DMS53 treated with DMSO at 0.1 percent for 48 hours (cell line): ENCODE measurements at regions not wholly inside any gene's neighbourhood (a gene's known extent, or its start where the extent isn't known, plus 50 kb on each side); places are given as distances from the start of the nearest gene placed in this dataset.
"Not testable (repeated sequence)": the region's sequence is repeated elsewhere in the genome, so short reads cannot be mapped to it uniquely, and the experiment has no call there.

Source experiments
- DNase-seq: peaks from one replicate; lab custom pipeline; 2025; ENCODE audit not compliant: unreplicated experiment; lab: John Stamatoyannopoulos, UW

DNA sequence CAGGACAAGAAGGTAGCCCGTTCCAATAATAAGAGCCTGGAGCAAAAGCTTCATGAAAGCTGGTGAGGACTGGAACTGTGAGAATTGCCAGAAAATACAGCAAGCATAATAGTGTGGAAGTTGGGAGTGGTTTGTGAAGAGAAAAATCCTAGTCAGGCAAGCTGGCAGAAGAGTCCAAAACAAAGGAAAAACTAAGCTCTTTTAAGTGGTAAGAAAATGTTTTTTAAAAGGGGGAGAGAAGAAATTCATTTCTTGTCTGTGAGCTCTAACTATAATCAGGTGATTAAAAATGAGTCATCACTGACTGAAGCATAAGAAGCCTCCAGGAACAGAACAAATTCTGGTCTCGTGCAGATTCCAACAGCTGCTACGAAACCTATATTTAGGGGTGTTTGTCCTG lies 102.6 kb downstream of the CAAP1 start:
- no peak for DNase-seq

DNA sequence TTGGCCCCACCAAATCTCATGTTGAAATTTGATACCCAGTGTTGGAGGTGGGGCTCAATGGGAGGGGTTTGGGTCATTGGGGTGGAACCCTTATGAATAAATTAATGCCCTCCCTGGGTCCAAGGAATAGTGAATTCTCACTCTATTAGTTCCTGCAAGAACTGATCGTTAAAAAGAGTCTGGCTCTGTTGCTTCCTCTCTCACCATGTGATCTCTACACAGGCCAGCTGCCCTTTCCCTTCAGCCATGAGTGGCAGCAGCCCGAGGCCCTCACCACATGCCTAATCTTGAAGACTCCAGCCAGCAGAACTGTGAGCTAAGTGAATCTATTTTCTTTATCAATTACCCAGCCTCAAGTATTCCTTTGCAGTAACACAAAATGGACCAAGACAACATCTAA lies 106.0 kb downstream of the CAAP1 start:
- no peak for DNase-seq

GRCh38 chr9:26782899-26783298 lies 109.7 kb downstream of the CAAP1 start:
- no peak for DNase-seq

GRCh38 chr9:26781906-26782305 lies 110.7 kb downstream of the CAAP1 start:
- no peak for DNase-seq

GRCh38 chr9:26780307-26780706 lies 112.3 kb downstream of the CAAP1 start:
- not testable (repeated sequence) for DNase-seq

DNA sequence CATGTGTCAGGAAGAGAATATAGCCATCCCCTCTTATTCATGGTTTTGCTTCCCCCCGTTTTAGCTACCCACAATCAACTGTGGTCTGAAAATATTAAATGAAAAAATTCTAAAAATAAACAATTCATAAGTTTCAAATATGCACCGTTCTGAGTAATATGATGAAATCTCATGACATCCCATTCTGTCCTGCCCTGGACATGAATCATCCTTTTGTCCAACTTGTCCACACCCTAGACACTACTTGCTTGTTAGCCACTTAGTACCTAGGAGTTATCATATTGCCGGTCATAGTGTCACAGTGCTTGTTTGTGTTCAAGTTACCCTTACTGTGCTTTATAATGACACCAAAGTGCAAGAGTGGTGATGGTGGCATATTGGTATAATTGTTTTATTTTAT lies 113.5 kb downstream of the CAAP1 start:
- no peak for DNase-seq

- DNase-seq = no peak
Observed at GRCh38 chr9:26775391-26775790, 117.2 kb downstream of the CAAP1 start.

GRCh38 chr9:26773056-26773455 lies 119.5 kb downstream of the CAAP1 start:
- DNase-seq = no peak

- no peak for DNase-seq
Observed at GRCh38 chr9:26770821-26771220, 121.8 kb downstream of the CAAP1 start.

GRCh38 chr9:26768145-26768544 lies 124.5 kb downstream of the CAAP1 start:
- DNase-seq = no peak

GRCh38 chr9:26760675-26761074 lies 131.9 kb downstream of the CAAP1 start:
- no peak for DNase-seq

DNA sequence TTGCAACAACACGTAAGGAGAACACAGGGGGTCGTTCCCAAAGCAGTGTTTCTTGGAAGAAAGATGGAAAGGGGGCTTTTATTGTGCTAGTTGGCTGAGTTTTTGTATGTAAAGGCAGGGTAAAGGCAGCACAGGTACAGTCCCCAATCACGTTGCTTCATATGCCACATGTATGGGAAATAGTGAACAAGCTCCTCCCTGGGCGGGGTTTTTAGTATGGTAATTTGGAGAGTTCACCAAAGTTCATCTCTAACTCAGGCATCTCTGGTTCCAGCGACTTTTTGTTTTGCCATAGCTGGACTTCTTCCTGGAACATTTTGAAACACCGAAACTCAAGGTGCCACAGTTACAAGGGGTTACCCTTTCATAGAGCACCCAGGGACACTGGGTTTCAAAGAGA lies 133.9 kb downstream of the CAAP1 start:
- no peak for DNase-seq

DNA sequence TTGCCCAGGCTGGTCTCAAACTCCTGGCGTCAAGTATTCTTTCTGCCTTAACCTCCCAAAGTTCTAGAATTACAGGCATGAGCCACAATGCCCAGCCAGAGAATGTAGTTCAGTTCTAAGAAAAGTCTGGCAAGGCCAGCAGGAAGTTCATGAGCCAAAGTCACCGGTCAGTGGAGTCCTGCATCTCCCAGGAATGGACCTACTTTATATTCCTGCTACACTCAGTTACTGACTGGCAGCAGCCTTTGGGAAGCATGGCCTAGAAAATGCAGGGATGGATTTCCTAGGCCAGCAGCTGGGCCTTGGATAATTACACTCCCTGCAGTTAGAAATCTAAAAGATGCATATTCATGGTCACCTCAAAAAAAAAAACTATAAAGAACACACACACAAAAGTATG lies 135.7 kb downstream of the CAAP1 start:
- DNase-seq = no peak

DNA sequence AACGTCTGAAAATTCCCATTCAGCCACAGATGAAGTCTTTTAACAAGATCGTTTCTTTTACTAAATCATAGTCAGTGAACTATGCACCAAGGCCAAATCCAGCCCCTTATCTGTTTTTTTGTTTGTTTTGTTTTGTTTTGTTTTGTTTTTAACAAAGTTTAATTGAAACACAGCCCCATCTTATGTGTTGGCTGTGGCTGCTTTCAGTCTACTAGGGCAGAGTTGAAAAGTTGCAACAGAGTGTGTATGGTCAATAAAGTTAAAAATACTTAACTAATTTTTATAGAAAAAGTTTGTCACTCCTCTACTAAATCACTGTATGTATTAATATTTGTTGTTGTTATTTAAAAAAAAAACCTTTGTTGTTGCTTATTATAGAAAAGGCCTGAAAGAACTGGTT lies 137.1 kb downstream of the CAAP1 start:
- DNase-seq = peak; percentile 2

DNA sequence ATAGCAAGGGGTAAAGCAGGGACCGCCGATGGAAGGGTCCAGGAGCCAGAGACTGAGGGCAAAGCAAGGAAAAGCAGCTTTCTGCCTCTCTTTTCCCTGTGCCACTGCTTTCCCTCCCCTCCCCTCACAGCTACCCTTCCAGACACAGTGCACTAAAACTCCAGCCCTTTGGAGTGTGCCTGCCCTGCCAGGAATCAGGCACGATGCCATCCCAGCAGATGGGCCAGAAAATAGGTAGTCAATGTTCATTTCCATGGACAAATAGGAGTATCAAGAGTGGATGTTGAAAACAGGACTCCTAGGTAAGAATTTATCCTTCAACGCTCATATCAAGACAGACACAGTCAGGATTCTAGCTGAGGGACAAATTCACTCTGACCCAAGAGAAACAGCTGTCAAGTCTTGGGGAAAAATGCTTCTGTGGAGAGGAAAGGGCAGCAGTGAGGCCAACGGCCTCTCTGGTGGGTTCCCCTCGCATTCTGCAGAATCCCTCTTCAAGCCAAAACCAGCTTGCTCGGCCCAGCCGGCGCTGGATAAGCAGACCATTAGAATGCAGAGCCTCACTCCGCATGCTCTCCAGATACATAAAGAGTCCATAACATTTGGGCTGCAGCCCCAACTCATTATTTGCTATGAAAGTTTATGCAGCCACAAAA lies 138.0 kb downstream of the CAAP1 start:
- DNase-seq = no peak

GRCh38 chr9:26753971-26754370 lies 138.6 kb downstream of the CAAP1 start:
- DNase-seq = no peak

- DNase-seq = no peak
Observed at GRCh38 chr9:26750162-26750561, 142.4 kb downstream of the CAAP1 start.

- DNase-seq = no peak
Observed at GRCh38 chr9:26748449-26749058, 144.0 kb downstream of the CAAP1 start.

GRCh38 chr9:26747611-26748010 lies 145.0 kb downstream of the CAAP1 start:
- DNase-seq = no peak

DNA sequence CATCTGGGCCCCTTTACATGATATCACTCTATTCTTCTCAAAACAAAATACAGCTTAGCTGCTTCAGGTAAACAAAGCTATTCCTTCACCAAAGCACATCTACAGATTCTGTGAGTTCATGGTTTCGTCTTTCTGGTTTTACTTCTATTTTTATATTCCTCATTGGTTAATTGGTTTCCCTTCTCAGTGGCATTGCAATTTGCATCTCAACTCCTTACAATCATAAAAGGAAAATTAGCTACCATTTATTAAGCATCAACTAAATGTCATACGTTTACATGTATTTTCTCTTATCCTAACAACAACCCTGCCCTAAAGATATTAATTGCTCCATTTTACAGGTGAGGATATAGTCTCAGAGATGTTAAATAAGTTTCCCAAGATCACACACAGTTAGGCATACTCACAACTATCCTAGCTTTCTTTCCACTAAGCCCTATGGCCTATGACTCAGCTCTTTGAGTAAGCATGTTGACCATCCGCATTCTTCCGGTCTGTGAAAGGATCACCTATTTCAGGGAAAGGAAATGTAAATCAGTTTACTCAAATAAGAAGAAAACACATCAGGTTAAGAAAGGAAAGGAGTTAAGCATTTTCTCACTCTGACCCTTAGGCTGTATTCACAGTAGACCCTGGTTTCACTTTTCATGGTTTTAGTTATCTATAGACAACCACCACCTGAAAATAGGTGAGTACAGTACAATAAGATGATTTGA lies 146.1 kb downstream of the CAAP1 start:
- DNase-seq = peak; percentile 76

- no peak for DNase-seq
Observed at GRCh38 chr9:26745111-26745510, 147.5 kb downstream of the CAAP1 start.

GRCh38 chr9:26744191-26744965 lies 148.2 kb downstream of the CAAP1 start:
- DNase-seq = peak; percentile 20
